Choroid plexus epithelial cell (primary cell): ENCODE measurements at regions not wholly inside any gene's neighbourhood (a gene's known extent, or its start where the extent isn't known, plus 50 kb on each side); places are given as distances from the start of the nearest gene placed in this dataset.

Source experiments
- DNase-seq: peaks from one replicate; pipeline ENCODE4 v3.0.0-alpha.2; 2010; ENCODE audit warnings: low read depth
- H3K4me3 ChIP-seq: 2 replicates; pipeline ENCODE4 v1.5.1; 2011; ENCODE audit warnings: low read depth, mild to moderate bottlenecking, control low read depth, low read length, moderate library complexity
- CTCF ChIP-seq: conservative IDR thresholded peaks from 2 replicates; pipeline ENCODE4 v1.5.1; 2011; ENCODE audit warnings: low read depth, mild to moderate bottlenecking, control low read depth, inconsistent platforms, low read length, moderate library complexity

DNA sequence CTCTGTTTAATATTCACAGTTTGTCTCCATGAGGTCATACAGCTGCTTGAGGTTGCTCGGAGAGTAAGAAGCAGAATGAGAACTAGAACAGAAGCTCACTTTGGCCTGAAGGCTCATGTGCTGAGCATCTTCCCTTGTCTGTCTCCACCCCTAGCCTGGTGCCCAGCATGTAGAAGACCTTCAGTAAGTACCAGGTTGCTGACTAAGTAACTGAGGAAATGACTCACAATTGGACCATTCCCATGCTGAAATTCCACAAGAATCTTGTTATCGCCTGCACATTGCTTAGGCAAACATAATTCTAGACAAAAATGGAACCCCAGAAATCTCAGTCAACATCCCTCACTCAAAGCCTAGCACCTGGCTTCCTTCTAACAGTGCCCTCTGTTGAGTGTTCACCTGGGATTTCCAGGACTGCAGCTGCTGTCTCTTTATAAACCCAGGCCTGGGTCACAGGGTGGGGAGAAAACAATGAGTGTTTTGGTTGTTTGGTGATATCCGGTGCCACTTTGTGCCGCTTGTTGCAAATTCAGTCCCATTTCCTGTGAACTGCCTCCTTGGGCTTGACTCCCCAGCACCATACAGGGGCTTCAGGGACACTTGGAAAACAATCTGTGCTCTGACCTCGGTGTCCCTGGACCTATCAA is 406.8 kb downstream of the ETS1 start:
- no peak overlapping the region for H3K4me3 ChIP-seq
- TF ChIP-seq CTCF = no peak
- DNase-seq = peak; percentile 94

- DNase-seq = no peak
- TF ChIP-seq CTCF = no peak
- H3K4me3 ChIP-seq = no peak overlapping the region
Measured at GRCh38 chr11:128179512-128179911, 407.8 kb downstream of the ETS1 start.

DNA sequence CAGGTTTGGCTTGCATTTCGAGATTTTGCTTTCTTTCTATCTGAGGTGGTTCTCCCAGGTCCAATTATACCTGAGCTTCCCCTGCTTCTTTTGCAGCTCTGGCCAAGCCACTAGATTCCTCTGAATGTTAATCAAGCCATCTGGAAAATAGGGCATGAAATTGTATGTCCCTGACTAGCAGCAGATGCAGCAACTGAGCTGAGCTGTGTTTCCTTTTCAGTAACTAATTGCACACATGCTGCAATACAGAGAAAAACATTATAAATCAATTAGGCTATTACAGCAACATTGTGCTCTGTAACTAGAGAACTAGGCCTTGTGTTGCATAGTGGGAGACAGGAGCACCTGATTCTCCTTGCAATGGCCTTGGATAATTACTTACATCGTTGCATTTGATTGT is 408.3 kb downstream of the ETS1 start:
- no peak for TF ChIP-seq CTCF
- H3K4me3 ChIP-seq = no peak overlapping the region
- no peak for DNase-seq

DNA sequence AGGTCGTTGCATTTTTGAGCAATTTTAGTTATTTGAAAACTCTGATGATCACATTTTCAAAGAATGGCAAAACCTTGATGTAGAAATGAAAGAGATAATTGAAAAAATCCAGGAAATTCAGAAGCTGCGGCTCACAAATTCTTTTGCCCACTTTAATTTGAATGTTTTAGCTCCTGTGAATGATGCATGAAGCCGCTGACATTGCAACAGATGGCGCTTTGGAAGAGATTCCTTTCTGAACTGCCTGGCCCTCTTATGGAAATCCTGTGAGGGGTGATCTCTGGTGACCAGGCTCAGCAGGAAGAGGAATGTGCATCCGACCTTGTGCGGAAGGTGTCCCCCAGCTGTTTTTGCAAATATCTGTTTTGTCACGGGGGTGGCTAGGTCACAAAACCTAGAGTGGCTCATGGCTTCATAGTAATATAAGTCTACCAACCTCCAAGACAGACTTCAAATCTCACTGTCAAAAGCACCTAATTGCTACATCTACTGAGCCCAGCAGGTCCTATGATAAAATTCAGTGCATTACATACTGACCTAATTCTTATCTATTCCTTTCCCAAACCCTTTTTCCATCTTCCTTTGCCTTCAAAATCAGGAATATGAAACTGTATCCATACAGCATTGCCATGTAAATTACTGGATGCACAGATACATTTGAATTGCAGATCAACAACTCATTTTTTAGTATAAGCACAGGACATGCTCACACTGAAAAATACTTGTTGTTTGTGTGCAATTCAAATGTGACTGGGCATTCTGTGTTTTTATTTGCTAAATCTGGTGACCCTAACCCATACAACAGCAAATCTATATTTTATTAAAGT is 412.7 kb downstream of the ETS1 start:
- no peak overlapping the region for H3K4me3 ChIP-seq
- peak; percentile 82 for DNase-seq
- TF ChIP-seq CTCF = no peak

- peak; percentile 93 for DNase-seq
- peak; percentile 90 for TF ChIP-seq CTCF
- H3K4me3 ChIP-seq = no peak overlapping the region
Measured at GRCh38 chr11:128172046-128172878, 415.1 kb downstream of the ETS1 start.

DNA sequence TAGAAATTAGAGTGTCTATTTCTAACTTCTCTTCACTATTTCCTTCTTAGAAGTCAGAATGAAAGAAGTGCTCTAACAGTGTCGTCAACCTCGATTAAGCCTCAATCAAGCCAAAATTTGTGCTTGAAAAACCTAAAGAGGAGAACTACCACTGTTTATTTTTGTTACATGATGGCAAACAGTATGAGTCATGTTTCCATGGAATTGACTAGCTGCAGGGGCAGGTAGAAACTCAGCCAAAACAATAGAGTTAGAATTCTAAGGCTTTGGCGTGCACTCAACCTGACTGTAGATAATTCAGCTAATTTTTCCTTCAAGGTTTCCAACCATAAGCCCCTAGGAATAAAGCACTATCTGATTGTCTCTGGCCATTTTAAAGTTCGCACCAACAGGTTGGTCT is 415.9 kb downstream of the ETS1 start:
- no peak for DNase-seq
- H3K4me3 ChIP-seq = no peak overlapping the region
- no peak for TF ChIP-seq CTCF
